Adipocyte (in vitro differentiated cells): ENCODE measurements at regions not wholly inside any gene's neighbourhood (a gene's known extent, or its start where the extent isn't known, plus 50 kb on each side); places are given as distances from the start of the nearest gene placed in this dataset.

Experiments
- DNase-seq: peaks from one replicate; pipeline ENCODE4 v3.0.0-alpha.2; 2015; ENCODE audit warnings: low read depth
- H3K27me3 ChIP-seq: replicated peaks from 2 replicates; pipeline ENCODE4 v1.7.0; 2013; ENCODE audit warnings: mild to moderate bottlenecking, low read length, moderate library complexity; ENCODE audit not compliant: control insufficient read depth, insufficient read depth
- H3K36me3 ChIP-seq: 2 replicates; pipeline ENCODE4 v1.7.0; 2013; ENCODE audit warnings: low read length, mild to moderate bottlenecking, moderate library complexity; ENCODE audit not compliant: control insufficient read depth, insufficient read depth, severe bottlenecking
- H3K4me1 ChIP-seq: 2 replicates; pipeline ENCODE4 v1.7.0; 2013; ENCODE audit warnings: mild to moderate bottlenecking, low read length, moderate library complexity; ENCODE audit not compliant: control insufficient read depth, insufficient read depth
- H3K4me3 ChIP-seq: 2 replicates; pipeline ENCODE4 v1.7.0; 2013; ENCODE audit warnings: mild to moderate bottlenecking, low read length, moderate library complexity
- H3K9ac ChIP-seq: 2 replicates; pipeline ENCODE4 v1.7.0; 2013; ENCODE audit warnings: mild to moderate bottlenecking, low read length, moderate library complexity
- H3K9me3 ChIP-seq: 2 replicates; pipeline ENCODE4 v1.7.0; 2013; ENCODE audit warnings: mild to moderate bottlenecking, low read length, moderate library complexity; ENCODE audit not compliant: control insufficient read depth

DNA sequence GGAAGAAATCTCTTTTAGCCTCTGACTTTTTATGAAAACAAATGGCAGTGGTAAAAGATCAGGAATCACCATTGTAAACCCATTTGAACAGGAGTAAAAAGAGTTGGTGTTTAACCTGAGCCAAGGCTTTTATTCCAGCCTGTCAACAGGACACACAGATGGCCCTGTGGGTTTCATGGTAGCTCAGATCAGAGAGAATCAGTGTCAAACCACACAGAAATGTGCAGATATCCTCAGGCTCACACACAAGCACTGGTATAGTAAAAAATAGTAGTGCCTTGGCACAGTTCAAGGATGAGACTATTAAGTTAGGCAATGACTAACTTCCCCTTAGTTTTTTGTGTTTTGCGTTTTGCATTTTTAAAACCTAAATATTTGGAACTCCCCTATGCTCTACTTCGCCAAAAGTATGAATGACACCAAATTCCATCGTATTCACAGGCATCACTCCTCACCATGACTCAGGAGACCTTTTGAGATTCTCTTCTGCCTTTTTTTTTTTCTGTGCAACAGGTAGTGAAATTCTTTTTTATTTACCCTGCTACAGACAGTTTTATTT lies 1200.0 kb downstream of the CDH11 start:
- no peak for DNase-seq
- Histone ChIP-seq H3K9ac (no peak overlapping the region), H3K27me3 (no peaks in the 10 kb centered on the region), H3K9me3 (peaks cover 2% of the 10 kb centered on the region), H3K36me3 (no peaks in the 10 kb centered on the region), H3K4me1 (no peaks in the 10 kb centered on the region), H3K4me3 (no peak overlapping the region)

DNA sequence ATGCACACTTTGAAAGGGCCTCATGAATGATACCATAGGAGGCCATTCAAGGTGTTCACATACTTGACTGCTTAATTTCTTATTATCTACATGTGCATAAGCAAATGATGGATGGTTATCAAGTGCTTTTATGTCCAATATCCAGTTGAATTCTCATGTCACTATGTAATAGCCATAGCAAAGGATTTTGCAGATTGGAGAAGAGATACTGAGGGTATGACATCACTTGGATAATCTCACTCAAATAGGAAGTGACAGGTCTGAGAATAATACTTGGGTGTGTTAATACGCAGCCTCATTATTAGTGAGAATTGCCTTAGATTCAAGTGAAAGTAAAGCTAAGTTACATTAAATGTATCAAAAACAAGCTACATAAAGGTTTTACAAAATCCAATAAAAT lies 1208.6 kb downstream of the CDH11 start:
- no peak overlapping the region for H3K4me3 ChIP-seq

DNA sequence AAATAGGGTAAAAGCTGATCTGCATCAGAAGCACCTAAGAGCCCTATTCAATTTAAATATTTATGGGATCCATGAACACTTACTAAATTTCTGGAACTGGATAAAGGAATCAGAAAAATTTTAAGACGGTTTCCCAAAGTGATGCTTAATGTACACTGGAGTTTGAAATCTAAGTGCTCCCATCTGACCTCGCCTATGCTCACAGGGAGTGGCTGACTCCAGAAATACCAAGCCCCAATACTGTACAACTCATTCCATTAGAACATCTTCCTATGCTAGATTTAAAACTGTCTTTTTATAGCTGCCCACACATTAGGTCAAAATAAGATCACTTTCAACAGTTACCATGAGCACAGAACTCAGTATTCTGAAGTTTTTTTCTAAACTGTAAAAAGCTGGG lies 1214.6 kb downstream of the CDH11 start:
- Histone ChIP-seq H3K4me3 (no peak overlapping the region), H3K27me3 (no peaks in the 10 kb centered on the region), H3K9me3 (no peaks in the 10 kb centered on the region), H3K4me1 (no peaks in the 10 kb centered on the region), H3K36me3 (no peaks in the 10 kb centered on the region), H3K9ac (no peak overlapping the region)
- no peak for DNase-seq

More for the DNA sequence above, 1208.6 kb downstream of the CDH11 start:
- no peak for DNase-seq
- no peaks in the 10 kb centered on the region for H3K4me1 ChIP-seq
- H3K9ac ChIP-seq: no peak overlapping the region
- H3K9me3 ChIP-seq: no peaks in the 10 kb centered on the region
- no peaks in the 10 kb centered on the region for H3K36me3 ChIP-seq
- H3K27me3 ChIP-seq: no peaks in the 10 kb centered on the region

DNA sequence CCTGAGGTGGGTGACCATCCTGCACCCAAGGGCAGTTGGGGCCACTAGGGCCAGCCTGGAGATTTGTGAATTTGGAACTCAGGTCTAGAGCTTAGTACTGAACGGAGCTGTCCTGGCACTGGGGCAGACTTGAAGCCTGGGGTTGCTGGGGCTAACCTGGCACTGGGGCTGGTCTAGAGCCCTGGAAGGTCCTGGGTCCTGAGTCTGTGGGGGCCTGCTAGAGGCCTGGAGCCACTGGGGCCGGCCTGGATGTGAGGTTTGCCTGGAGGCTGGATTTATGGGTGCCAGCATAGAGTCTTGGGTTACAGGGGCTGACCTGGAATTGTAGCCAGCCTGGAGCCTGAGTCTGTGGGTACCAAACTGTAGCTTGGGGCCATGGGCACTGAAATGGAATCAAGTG lies 1216.9 kb downstream of the CDH11 start:
- H3K9ac ChIP-seq: no peak overlapping the region
- H3K4me3 ChIP-seq: no peak overlapping the region
- no peaks in the 10 kb centered on the region for H3K4me1 ChIP-seq
- no peak for DNase-seq
- no peaks in the 10 kb centered on the region for H3K36me3 ChIP-seq
- H3K9me3 ChIP-seq: no peaks in the 10 kb centered on the region
- no peaks in the 10 kb centered on the region for H3K27me3 ChIP-seq

DNA sequence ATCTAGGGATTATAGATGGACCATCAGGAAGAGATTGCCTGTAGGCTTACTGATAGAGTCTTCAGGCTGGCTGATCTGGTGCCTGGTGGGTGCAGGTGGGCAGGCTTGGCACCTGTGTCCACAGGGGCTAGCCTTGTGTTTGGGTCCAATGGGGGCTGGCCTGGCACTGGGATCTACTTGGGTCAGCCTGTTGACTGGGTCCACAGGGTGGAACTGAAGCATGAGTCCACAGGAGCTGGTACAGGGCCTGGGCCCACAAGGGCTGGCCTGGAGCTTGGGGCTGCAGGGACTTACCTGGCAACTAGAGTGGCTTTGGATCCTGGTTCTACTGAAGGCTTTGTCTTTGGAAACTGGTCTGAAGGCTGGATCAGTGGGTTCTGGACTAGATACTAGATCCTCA lies 1217.7 kb downstream of the CDH11 start:
- no peak for DNase-seq
- Histone ChIP-seq H3K9ac (no peak overlapping the region), H3K4me1 (no peaks in the 10 kb centered on the region), H3K27me3 (no peaks in the 10 kb centered on the region), H3K4me3 (no peak overlapping the region), H3K9me3 (no peaks in the 10 kb centered on the region), H3K36me3 (no peaks in the 10 kb centered on the region)

DNA sequence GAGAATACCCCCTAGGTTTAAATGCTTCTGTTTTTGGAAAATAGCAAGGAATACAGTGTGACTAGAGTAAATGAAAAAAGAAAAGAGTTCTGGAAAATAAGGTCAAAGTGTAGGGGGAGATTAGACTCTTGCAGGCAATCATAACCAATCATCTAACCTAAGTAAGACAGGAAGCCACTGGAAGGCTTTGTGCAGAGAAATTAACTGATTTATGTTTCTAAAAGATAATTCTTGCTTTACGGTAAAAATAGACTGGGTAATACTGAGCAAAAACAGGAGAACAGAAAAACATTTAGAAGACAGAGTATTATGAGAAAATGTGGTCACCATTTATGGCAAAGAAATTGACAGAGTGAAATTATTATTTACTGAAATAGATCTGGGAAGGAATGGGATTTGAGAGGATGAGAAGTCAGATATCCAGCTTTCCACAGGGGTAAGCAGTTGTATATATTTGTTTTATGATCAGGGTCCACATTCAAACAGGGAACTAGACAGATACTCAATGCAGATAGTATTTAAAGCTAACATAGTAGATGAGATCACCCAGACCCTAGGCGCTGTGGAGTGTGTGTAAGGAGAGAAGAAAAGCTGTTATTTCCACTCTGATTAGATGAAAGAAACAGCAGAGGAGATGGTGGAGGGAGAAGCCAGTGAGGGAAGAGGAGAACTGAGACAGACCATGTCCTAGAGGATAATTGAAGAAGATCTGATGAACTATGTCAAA lies 1225.3 kb downstream of the CDH11 start:
- H3K9me3 ChIP-seq: no peaks in the 10 kb centered on the region
- DNase-seq: no peak
- H3K27me3 ChIP-seq: no peaks in the 10 kb centered on the region

DNA sequence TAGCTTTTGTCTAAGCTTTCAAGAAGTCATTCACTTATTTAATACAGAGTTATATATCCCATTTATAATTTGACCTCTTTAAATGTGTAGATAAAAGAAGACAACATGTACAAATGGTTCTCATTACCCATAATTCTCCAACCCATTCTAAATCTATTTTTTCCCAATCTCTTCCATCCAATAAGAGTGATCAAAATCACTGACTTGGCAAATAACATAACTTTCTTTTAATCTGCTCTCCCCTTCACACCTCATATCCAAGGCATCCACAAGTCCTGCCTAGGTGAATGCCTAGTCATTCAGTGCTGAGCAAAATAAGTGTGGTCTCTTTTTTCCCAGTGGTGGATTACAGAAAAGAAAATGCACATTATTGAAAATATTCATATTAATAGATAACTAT lies 1231.1 kb downstream of the CDH11 start:
- H3K27me3 ChIP-seq: no peaks in the 10 kb centered on the region
- H3K4me3 ChIP-seq: no peak overlapping the region
- peaks cover 9% of the 10 kb centered on the region for H3K4me1 ChIP-seq
- H3K9me3 ChIP-seq: no peaks in the 10 kb centered on the region
- H3K9ac ChIP-seq: no peak overlapping the region
- DNase-seq: no peak
- H3K36me3 ChIP-seq: no peaks in the 10 kb centered on the region

More for the DNA sequence above, 1225.3 kb downstream of the CDH11 start:
- H3K36me3 ChIP-seq: no peaks in the 10 kb centered on the region
- H3K4me1 ChIP-seq: no peaks in the 10 kb centered on the region
- no peak overlapping the region for H3K9ac ChIP-seq
- no peak overlapping the region for H3K4me3 ChIP-seq

DNA sequence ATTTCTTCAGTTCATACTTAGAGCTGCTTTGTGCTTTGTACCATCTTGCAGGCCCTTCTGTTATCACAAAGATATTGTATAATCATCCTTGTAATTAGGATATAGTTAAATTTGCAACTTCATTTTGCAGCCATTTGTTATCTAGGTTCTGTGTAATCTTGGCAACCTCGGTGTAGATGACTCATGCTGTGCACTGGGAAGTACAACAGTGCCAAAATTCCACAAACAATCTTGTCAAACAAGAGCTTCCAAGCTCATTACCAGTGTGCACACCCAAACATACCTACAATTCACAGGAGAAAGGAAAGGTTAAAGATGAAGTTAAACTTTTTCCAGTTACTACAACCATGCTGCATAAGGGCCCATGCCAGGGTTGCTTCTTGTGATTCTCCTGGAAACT lies 1231.8 kb downstream of the CDH11 start:
- H3K4me1 ChIP-seq: peaks cover 9% of the 10 kb centered on the region
- no peaks in the 10 kb centered on the region for H3K9me3 ChIP-seq
- H3K4me3 ChIP-seq: no peak overlapping the region
- H3K9ac ChIP-seq: no peak overlapping the region
- DNase-seq: peak; percentile 56
- no peaks in the 10 kb centered on the region for H3K27me3 ChIP-seq
- H3K36me3 ChIP-seq: no peaks in the 10 kb centered on the region

DNA sequence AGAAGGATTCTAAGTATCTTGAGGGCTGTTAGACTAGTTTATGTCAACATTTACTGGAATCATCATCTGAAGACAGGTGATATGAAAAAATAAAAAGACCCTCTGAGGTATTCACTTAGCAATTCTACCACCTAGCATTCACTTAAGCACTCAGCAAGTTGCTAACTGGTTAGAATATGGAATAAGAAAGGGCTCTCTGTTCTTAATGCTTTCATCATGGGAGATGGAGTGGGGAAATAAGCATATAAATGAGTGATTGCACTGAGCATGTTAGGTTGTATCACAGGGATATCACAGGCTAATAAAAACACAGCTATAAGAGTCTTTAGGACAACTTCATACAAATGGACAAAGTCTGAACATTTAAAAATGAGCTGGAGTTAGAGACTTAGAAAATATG lies 1238.8 kb downstream of the CDH11 start:
- H3K9ac ChIP-seq: no peak overlapping the region
- no peak overlapping the region for H3K4me3 ChIP-seq
- no peak for DNase-seq
- H3K27me3 ChIP-seq: no peaks in the 10 kb centered on the region
- H3K9me3 ChIP-seq: no peaks in the 10 kb centered on the region
- H3K36me3 ChIP-seq: no peaks in the 10 kb centered on the region
- no peaks in the 10 kb centered on the region for H3K4me1 ChIP-seq

DNA sequence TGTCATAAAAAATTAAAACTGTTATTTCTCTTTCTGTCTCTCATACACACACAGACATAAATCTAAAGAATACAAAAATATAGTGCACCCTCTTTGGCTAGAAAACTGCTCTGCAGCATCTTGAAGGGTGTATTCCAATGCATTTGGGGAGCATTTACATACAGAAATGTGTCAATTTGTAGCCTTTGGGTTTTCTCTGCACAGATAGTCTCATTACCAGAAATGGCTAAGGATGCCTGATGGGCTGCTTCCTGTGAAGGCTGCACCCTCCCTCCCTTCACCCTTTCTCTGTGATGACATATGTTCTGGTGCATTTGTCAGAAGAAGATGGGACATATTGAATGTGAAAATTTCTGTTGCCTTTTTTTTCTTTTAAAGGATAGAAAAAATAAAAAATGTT lies 1239.3 kb downstream of the CDH11 start:
- no peak overlapping the region for H3K9ac ChIP-seq
- no peaks in the 10 kb centered on the region for H3K36me3 ChIP-seq
- no peaks in the 10 kb centered on the region for H3K4me1 ChIP-seq
- no peak overlapping the region for H3K4me3 ChIP-seq
- H3K27me3 ChIP-seq: no peaks in the 10 kb centered on the region
- no peak for DNase-seq
- no peaks in the 10 kb centered on the region for H3K9me3 ChIP-seq

DNA sequence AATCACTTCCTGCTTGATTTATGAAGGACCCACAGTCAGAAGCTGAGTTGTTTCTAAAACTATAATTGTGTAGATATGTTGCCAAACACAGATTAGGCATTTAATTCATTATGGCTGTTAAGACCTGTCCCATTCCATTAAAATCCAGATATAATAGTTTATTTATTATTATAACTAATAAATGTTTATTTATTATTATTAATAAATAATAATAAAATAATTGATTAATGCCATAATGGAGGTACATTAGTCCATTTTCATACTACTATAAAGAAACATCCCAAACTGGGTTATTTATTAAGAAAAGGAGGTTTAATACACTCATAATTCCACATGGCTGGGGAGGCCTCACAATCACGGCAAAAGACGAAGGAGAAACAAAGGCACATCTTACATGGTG lies 1240.9 kb downstream of the CDH11 start:
- Histone ChIP-seq H3K9me3 (no peaks in the 10 kb centered on the region), H3K9ac (no peak overlapping the region), H3K4me3 (no peak overlapping the region), H3K36me3 (no peaks in the 10 kb centered on the region), H3K4me1 (peaks cover 9% of the 10 kb centered on the region), H3K27me3 (no peaks in the 10 kb centered on the region)
- no peak for DNase-seq

DNA sequence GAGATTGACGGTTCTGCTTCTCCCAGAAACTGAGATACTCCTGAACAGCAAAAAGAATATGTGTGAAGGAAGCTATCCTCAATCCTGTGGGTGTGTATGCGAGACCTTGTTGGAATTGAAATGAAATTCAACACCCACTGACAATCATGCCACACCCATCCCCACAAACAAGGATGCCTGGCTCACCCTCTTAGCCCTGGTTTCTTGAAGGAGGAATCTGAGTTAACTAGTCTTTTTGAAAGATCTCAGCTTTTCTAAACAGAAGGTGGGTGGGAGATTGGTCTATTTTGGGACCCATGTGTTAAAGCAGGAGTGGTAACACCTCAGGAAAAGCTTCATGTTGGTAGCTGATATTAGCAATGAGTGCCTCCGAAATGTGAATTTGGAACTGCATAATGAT lies 1244.5 kb downstream of the CDH11 start:
- Histone ChIP-seq H3K27me3 (no peaks in the 10 kb centered on the region), H3K9me3 (no peaks in the 10 kb centered on the region), H3K4me3 (no peak overlapping the region), H3K9ac (no peak overlapping the region), H3K4me1 (peaks cover 12% of the 10 kb centered on the region), H3K36me3 (no peaks in the 10 kb centered on the region)
- DNase-seq: no peak
